Astrocyte of the hippocampus (primary cell): ENCODE measurements at regions not wholly inside any gene's neighbourhood (a gene's known extent, or its start where the extent isn't known, plus 50 kb on each side); places are given as distances from the start of the nearest gene placed in this dataset.
"Not testable (repeated sequence)": the region's sequence is repeated elsewhere in the genome, so short reads cannot be mapped to it uniquely, and the experiment has no call there.

Experiments
- DNase-seq: peaks from one replicate; pipeline ENCODE4 v3.0.0; 2011; ENCODE audit warnings: low read depth, low spot score

- not testable (repeated sequence) for DNase-seq
These were observed 1034.2 kb downstream of the PRIM2 start for GRCh38 chr6:58351619-58352018.

- not testable (repeated sequence) for DNase-seq
These were observed 1041.0 kb downstream of the PRIM2 start for GRCh38 chr6:58358452-58358851.

- DNase-seq = not testable (repeated sequence)
These were observed 1048.4 kb downstream of the PRIM2 start for GRCh38 chr6:58365856-58366255.

GRCh38 chr6:58406659-58407058 lies 1089.2 kb downstream of the PRIM2 start:
- DNase-seq = not testable (repeated sequence)

- no peak for DNase-seq
These were observed 1101.9 kb downstream of the PRIM2 start for GRCh38 chr6:58419321-58419720.
